Stomach (tissue), 4 donors: ENCODE measurements at regions not wholly inside any gene's neighbourhood (a gene's known extent, or its start where the extent isn't known, plus 50 kb on each side); places are given as distances from the start of the nearest gene placed in this dataset.

Experiments used
- POLR2A ChIP-seq, 4 donors: fragments of 450-650 bp; IDR thresholded peaks; one replicate each; pipeline ENCODE4 v1.6.1; 2016; ENCODE audit warnings: antibody characterized with exemption in 4 of 4, control low read depth in 2 of 4, mild to moderate bottlenecking in 1 of 4, moderate library complexity in 1 of 4
- POLR2AphosphoS5 ChIP-seq, 3 donors: sonication (generic); formaldehyde crosslinking; IDR thresholded peaks; one replicate each; pipeline ENCODE4 v1.6.1; 2016; ENCODE audit warnings: antibody characterized with exemption in 3 of 3
- TF ChIP-seq, protein P1 (sequence below), 7 experiments: fragments of 450-650 bp in 4 of 7; fragments of 200-600 bp in 3 of 7; sonication (generic) in 3 of 7; IDR thresholded peaks; one replicate each; pipeline ENCODE4 v1.5.1; 2016 to 2019; ENCODE audit warnings: antibody characterized with exemption in 7 of 7, control low read depth in 2 of 7, mild to moderate bottlenecking in 1 of 7

DNA sequence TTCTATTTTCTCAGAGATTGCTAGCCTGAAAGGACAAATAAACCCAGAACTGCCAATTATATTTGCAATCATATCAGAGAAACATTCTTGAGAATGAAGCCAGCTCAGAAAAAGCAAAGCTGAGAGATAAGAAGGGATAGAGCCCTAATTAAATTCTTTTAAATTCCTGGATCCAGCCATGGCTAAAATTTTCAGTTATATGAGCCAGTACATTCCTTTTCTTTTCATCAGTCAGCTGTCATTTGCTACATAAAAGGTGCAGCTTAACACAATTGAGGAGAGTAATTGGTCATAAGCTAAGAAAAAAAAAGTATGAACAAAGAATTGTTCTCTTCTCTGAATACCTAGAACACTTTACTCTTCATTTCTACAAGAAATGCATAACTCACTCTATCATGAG lies 303.5 kb upstream of the FIGN start:
- TF ChIP-seq, protein P1, sequence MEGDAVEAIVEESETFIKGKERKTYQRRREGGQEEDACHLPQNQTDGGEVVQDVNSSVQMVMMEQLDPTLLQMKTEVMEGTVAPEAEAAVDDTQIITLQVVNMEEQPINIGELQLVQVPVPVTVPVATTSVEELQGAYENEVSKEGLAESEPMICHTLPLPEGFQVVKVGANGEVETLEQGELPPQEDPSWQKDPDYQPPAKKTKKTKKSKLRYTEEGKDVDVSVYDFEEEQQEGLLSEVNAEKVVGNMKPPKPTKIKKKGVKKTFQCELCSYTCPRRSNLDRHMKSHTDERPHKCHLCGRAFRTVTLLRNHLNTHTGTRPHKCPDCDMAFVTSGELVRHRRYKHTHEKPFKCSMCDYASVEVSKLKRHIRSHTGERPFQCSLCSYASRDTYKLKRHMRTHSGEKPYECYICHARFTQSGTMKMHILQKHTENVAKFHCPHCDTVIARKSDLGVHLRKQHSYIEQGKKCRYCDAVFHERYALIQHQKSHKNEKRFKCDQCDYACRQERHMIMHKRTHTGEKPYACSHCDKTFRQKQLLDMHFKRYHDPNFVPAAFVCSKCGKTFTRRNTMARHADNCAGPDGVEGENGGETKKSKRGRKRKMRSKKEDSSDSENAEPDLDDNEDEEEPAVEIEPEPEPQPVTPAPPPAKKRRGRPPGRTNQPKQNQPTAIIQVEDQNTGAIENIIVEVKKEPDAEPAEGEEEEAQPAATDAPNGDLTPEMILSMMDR (IDR thresholded peaks at IDR 0.05) = no peak
- TF ChIP-seq POLR2AphosphoS5 (IDR thresholded peaks at IDR 0.05) (no peak), POLR2A (IDR thresholded peaks at IDR 0.05) (no peak)
